SK-N-SH (cell line): ENCODE measurements at regions not wholly inside any gene's neighbourhood (a gene's known extent, or its start where the extent isn't known, plus 50 kb on each side); places are given as distances from the start of the nearest gene placed in this dataset.
"Not testable (repeated sequence)": the region's sequence is repeated elsewhere in the genome, so short reads cannot be mapped to it uniquely, and the experiment has no call there.

Source experiments
- EP300 ChIP-seq, 2 experiments: IDR thresholded peaks; 2 replicates each; pipeline versions ENCODE4 v1.4.0 to v1.6.1; 2012; ENCODE audit warnings: borderline replicate concordance in 1 of 2, low read depth in 1 of 2, low read length in 1 of 2
- EZH2phosphoT487 ChIP-seq: fragments of 200-600 bp; sonication (generic); IDR thresholded peaks from 2 replicates; pipeline ENCODE4 v1.6.1; 2017; ENCODE audit warnings: low read depth, mixed run types, mild to moderate bottlenecking, antibody characterized with exemption, moderate library complexity, borderline replicate concordance
- FOXM1 ChIP-seq: IDR thresholded peaks from 2 replicates; pipeline ENCODE4 v1.4.0; 2012; ENCODE audit warnings: low read depth, mild to moderate bottlenecking
- NFIC ChIP-seq: IDR thresholded peaks from 2 replicates; pipeline ENCODE4 v1.4.0; 2012; ENCODE audit warnings: borderline replicate concordance
- REST ChIP-seq: IDR thresholded peaks from 2 replicates; pipeline ENCODE4 v1.6.1; 2012; ENCODE audit warnings: mild to moderate bottlenecking, low read depth, low read length, moderate library complexity
- SMC3 ChIP-seq: IDR thresholded peaks from 2 replicates; pipeline ENCODE4 v1.6.1; 2012; ENCODE audit warnings: low read depth, low read length, improper control_type of control experiment
- TAF1 ChIP-seq: IDR thresholded peaks from 2 replicates; pipeline ENCODE4 v1.6.1; 2012; ENCODE audit warnings: low read depth, mild to moderate bottlenecking, low read length, moderate library complexity, borderline replicate concordance
- USF1 ChIP-seq: IDR thresholded peaks from 2 replicates; pipeline ENCODE4 v1.4.0; 2012; ENCODE audit warnings: low read depth, borderline replicate concordance
- TF ChIP-seq, protein P1 (sequence below): fragments of 200-600 bp; sonication (generic); IDR thresholded peaks from 2 replicates; pipeline ENCODE4 v1.6.1; 2017; ENCODE audit warnings: antibody characterized with exemption, mild to moderate bottlenecking, moderate library complexity

DNA sequence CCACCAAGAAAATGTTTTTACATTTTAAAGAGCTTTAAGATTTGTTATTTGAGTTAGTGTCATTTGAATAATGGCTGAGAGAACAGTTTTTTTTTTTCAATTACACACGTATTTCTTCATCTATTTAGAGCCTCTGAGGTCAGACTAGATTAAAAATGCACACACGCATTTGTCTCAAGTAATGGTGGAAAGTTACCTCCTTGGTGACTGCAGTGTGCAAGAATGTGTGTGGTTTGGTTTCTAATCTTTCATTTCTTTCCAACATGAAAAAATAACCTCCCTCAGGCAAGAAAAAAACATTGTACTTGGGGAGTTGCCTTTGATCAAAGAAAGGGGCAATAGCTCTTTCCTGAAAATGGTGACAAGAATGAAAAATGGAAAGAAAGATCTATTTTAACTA lies 235.5 kb upstream of the ZNF337 start:
- not testable (repeated sequence) for TF ChIP-seq EP300 (IDR thresholded peaks at IDR 0.05; ENCODE audit: borderline replicate concordance in 1 of 2, low read depth in 1 of 2, low read length in 1 of 2); USF1; SMC3; FOXM1; REST; TAF1; NFIC; EZH2phosphoT487
- TF ChIP-seq, protein P1, sequence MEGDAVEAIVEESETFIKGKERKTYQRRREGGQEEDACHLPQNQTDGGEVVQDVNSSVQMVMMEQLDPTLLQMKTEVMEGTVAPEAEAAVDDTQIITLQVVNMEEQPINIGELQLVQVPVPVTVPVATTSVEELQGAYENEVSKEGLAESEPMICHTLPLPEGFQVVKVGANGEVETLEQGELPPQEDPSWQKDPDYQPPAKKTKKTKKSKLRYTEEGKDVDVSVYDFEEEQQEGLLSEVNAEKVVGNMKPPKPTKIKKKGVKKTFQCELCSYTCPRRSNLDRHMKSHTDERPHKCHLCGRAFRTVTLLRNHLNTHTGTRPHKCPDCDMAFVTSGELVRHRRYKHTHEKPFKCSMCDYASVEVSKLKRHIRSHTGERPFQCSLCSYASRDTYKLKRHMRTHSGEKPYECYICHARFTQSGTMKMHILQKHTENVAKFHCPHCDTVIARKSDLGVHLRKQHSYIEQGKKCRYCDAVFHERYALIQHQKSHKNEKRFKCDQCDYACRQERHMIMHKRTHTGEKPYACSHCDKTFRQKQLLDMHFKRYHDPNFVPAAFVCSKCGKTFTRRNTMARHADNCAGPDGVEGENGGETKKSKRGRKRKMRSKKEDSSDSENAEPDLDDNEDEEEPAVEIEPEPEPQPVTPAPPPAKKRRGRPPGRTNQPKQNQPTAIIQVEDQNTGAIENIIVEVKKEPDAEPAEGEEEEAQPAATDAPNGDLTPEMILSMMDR = not testable (repeated sequence)
